ENCODE measurements at regions not wholly inside any gene's neighbourhood (a gene's known extent, or its start where the extent isn't known, plus 50 kb on each side); places are given as distances from the start of the nearest gene placed in this dataset.

DNA sequence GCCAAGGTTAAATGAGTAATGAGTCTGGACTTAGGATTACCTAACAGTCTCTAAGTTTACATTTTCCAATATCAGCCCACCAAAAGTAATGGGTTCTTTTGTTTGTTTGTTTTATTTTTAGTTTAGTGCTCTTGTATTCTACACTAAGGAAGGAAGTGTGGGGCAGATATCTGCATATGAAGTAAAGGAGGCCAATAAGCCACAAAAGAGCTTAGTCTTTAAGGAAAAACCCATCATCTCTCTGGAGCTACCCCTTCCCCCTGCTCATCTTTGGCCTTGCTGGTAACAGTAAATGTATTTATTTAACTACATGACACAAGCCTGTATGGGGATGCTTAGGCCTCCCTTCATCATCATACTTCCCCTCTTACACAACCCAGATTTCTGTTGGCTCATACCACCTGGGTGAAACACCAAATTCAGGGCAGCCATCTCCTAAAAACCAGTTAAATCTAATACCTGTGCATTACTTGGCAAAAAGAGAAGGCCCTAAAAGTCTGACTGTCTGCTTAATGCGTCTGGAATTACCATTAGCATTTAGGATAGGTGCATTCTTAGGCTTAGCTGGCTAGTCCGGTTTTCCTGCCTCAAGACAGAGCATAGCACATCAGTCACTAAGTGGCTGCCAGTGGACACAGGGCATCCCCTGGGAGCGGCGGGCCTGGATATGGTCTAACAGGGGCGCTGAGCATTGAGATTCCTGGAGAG is 96.8 kb upstream of the ADGRL2 start:
- Histone ChIP-seq H3K9ac (replicated peaks in 1 of 4; ENCODE audit: extremely low read depth in 1 of 4, low read depth in 3 of 4, low read length in 3 of 4) (no peak overlapping the region), H3K27ac (ENCODE audit: low read depth, low read length) (no peak overlapping the region), H3K23me2 (ENCODE audit: low read depth, low read length) (peaks cover 3% of the 10 kb centered on the region; the same call in 1 of the 2 replicates), H2BK20ac (ENCODE audit: low read length) (no peak overlapping the region), H3K4ac (replicated peaks; ENCODE audit: insufficient read length, low read depth, low read length) (no peak overlapping the region), H3K14ac (ENCODE audit: insufficient read length) (no peak overlapping the region), H2BK5ac (ENCODE audit: low read depth, low read length) (peak overlapping the region; percentile 7; the same call in 1 of the 2 replicates), H3K4me3 (ENCODE audit: extremely low read depth in 1 of 4, insufficient read depth in 2 of 4, low read depth in 3 of 4, low read length in 4 of 4) (no peak overlapping the region), H2BK120ac (replicated peaks; ENCODE audit: low read depth, low read length) (no peak overlapping the region), H2BK15ac (ENCODE audit: low read length) (no peak overlapping the region), H4K8ac (ENCODE audit: extremely low read depth, insufficient read depth, low read length) (no peak overlapping the region), H3K79me1 (ENCODE audit: low read depth, low read length) (no peaks in the 10 kb centered on the region), H2BK12ac (ENCODE audit: low read depth, low read length) (no peak overlapping the region; the same call in 1 of the 2 replicates), H3K18ac (ENCODE audit: extremely low read depth, low read length) (no peak overlapping the region), H4K91ac (replicated peaks; ENCODE audit: insufficient read length, low read length) (no peak overlapping the region), H3K4me2 (ENCODE audit: insufficient read depth in 1 of 2, low read depth in 2 of 2, low read length in 2 of 2) (peak overlapping the region in 1 of 2 experiments; percentile 2; a peak in 1 of 4 replicates), H2AFZ (ENCODE audit: low read length) (0 out of 2 replicates have a peak overlapping the region, but pooled peaks have one; percentile 3), H3K36me3 (ENCODE audit: control insufficient read depth in 2 of 4, insufficient read depth in 4 of 4, low read length in 3 of 4) (no peaks in the 10 kb centered on the region), H3K23ac (ENCODE audit: insufficient read length) (no peak overlapping the region), H3K27me3 (replicated peaks in 1 of 4; ENCODE audit: control insufficient read depth in 3 of 4, extremely low read depth in 1 of 4, insufficient read depth in 3 of 4, low read length in 3 of 4) (no peaks in the 10 kb centered on the region), H3K9me3 (ENCODE audit: insufficient read depth in 2 of 2, low read depth in 1 of 2, low read length in 1 of 2) (no peaks in the 10 kb centered on the region), H3K79me2 (ENCODE audit: control insufficient read depth in 1 of 2, insufficient read depth in 2 of 2, low read length in 2 of 2) (no peaks in the 10 kb centered on the region), H2AK5ac (ENCODE audit: low read depth, low read length) (no peak overlapping the region), H4K20me1 (replicated peaks in 1 of 2; ENCODE audit: control insufficient read depth in 1 of 2, insufficient read depth in 2 of 2, low read length in 2 of 2) (no peaks in the 10 kb centered on the region), H3K4me1 (replicated peaks in 1 of 4; ENCODE audit: control insufficient read depth in 3 of 4, insufficient read depth in 4 of 4, low read length in 3 of 4) (peaks cover 0 to 18% (median 15%) of the 10 kb centered on the region in 4 experiments; a peak in 6 of 7 replicates), H4K5ac (ENCODE audit: insufficient read length, low read depth, low read length) (no peak overlapping the region), H3K56ac (replicated peaks; ENCODE audit: insufficient read length, low read depth, low read length) (no peak overlapping the region)
- CTCF ChIA-PET (ENCODE audit: partially characterized antibody) = interaction anchor here (0.5 kb wide), 1 partner anchor 18 kb away, joined by 3 read pairs; no protein-coding TSS in a partner anchor
- POLR2A ChIA-PET (ENCODE audit: partially characterized antibody) = no interaction called here
- WGBS, 2 experiments (ENCODE audit: extremely low coverage in 1 of 2, insufficient coverage in 1 of 2, insufficient read length in 1 of 2, insufficient replicate concordance in 2 of 2, low coverage in 1 of 2, low lambda C conversion rate in 2 of 2, missing lambda C conversion rate in 1 of 2) = 79% methylated on average over 5 of the region's 5 CpGs; no CpG with 5 or more reads in 1 of the 2 experiments
- no peak for DNase-seq (ENCODE audit: low read depth in 1 of 2, low spot score in 2 of 2)
- no peak for FAIRE-seq

All from H1 (cell line).